ENCODE measurements at regions not wholly inside any gene's neighbourhood (a gene's known extent, or its start where the extent isn't known, plus 50 kb on each side); places are given as distances from the start of the nearest gene placed in this dataset.

GRCh38 chr13:37945651-37946575 is 76.3 kb upstream of the TRPC4 start:
- no peak for TF ChIP-seq CTCF (IDR thresholded peaks at IDR 0.05)
- no peak for TF ChIP-seq POLR2A (IDR thresholded peaks at IDR 0.05)
- no peak for TF ChIP-seq EP300 (IDR thresholded peaks at IDR 0.05; ENCODE audit: low read depth)

Data from transverse colon (tissue), 3 donors.